ENCODE measurements at regions not wholly inside any gene's neighbourhood (a gene's known extent, or its start where the extent isn't known, plus 50 kb on each side); places are given as distances from the start of the nearest gene placed in this dataset.

- TF ChIP-seq CTCF (conservative IDR thresholded peaks at IDR 0.05; ENCODE audit: low read depth, low read length) (no peak), EZH2 (IDR thresholded peaks at IDR 0.05; ENCODE audit: borderline replicate concordance, low read depth, low read length, poor library complexity, severe bottlenecking) (no peak)
Observed at GRCh38 chr12:63064080-63064479, 86.9 kb downstream of the AVPR1A start.
